Cardiac fibroblast (primary cell): ENCODE measurements at regions not wholly inside any gene's neighbourhood (a gene's known extent, or its start where the extent isn't known, plus 50 kb on each side); places are given as distances from the start of the nearest gene placed in this dataset.
"Not testable (repeated sequence)": the region's sequence is repeated elsewhere in the genome, so short reads cannot be mapped to it uniquely, and the experiment has no call there.

ENCODE experiments used
- DNase-seq, 2 donors: peaks; one replicate each; pipeline versions ENCODE4 v3.0.0 to v3.0.0-alpha.2; 2010; ENCODE audit warnings: low read depth in 2 of 2
- H3K4me3 ChIP-seq, 2 donors: replicated peaks in 1 of 2; 1 replicate in 1 of 2; 2 replicates in 1 of 2; pipeline ENCODE4 v1.5.1; 2011; ENCODE audit warnings: low read depth in 2 of 2, low read length in 2 of 2, mild to moderate bottlenecking in 2 of 2, moderate library complexity in 1 of 2
- CTCF ChIP-seq: IDR thresholded peaks from one replicate; pipeline ENCODE4 v1.5.1; 2011; ENCODE audit warnings: low read depth, mild to moderate bottlenecking, low read length, inconsistent platforms

- no peak for DNase-seq
Observed at GRCh38 chr16:86228713-86229112, 281.6 kb upstream of the FOXF1 start.

GRCh38 chr16:86229283-86229682 lies 281.0 kb upstream of the FOXF1 start:
- no peak for TF ChIP-seq CTCF
- no peak for DNase-seq
- no peak overlapping the region for H3K4me3 ChIP-seq

More at GRCh38 chr16:86228713-86229112, 281.6 kb upstream of the FOXF1 start:
- no peak for TF ChIP-seq CTCF
- H3K4me3 ChIP-seq, result no peak overlapping the region

GRCh38 chr16:86229866-86230656 lies 280.3 kb upstream of the FOXF1 start:
- no peak for DNase-seq
- TF ChIP-seq CTCF, result no peak
- H3K4me3 ChIP-seq, result no peak overlapping the region

GRCh38 chr16:86231321-86231995 lies 278.9 kb upstream of the FOXF1 start:
- TF ChIP-seq CTCF, result no peak
- H3K4me3 ChIP-seq, result no peak overlapping the region
- no peak for DNase-seq

GRCh38 chr16:86231996-86232350 lies 278.4 kb upstream of the FOXF1 start:
- TF ChIP-seq CTCF, result no peak
- H3K4me3 ChIP-seq, result no peak overlapping the region
- no peak for DNase-seq

GRCh38 chr16:86232496-86232895 lies 277.8 kb upstream of the FOXF1 start:
- no peak for DNase-seq
- H3K4me3 ChIP-seq, result no peak overlapping the region

GRCh38 chr16:86233506-86233905 lies 276.8 kb upstream of the FOXF1 start:
- H3K4me3 ChIP-seq, DNase-seq: not testable (repeated sequence)

More at GRCh38 chr16:86232496-86232895, 277.8 kb upstream of the FOXF1 start:
- TF ChIP-seq CTCF, result no peak
